ENCODE measurements at regions not wholly inside any gene's neighbourhood (a gene's known extent, or its start where the extent isn't known, plus 50 kb on each side); places are given as distances from the start of the nearest gene placed in this dataset.

GRCh38 chr16:14358697-14359305 is 271.3 kb downstream of the PARN start:
- Histone ChIP-seq H3K27ac (ENCODE audit: control insufficient read depth, insufficient read depth) (no peak overlapping the region), H3K9me3 (replicated peaks; ENCODE audit: control insufficient read depth, insufficient read depth, low read length) (no peaks in the 10 kb centered on the region), H3K4me2 (ENCODE audit: control insufficient read depth, insufficient read depth) (no peak overlapping the region), H2AFZ (ENCODE audit: control insufficient read depth, low read depth, low read length) (no peak overlapping the region), H4K20me1 (ENCODE audit: control insufficient read depth, insufficient read depth) (no peaks in the 10 kb centered on the region), H3K36me3 (ENCODE audit: control insufficient read depth in 2 of 2, insufficient read depth in 2 of 2, low read length in 1 of 2) (no peaks in the 10 kb centered on the region), H3K27me3 (replicated peaks in 1 of 2; ENCODE audit: control insufficient read depth in 2 of 2, insufficient read depth in 2 of 2, low read length in 1 of 2) (no peaks in the 10 kb centered on the region), H3K79me2 (ENCODE audit: control insufficient read depth, insufficient read depth, low read length) (no peaks in the 10 kb centered on the region; the same call in 1 of the 2 replicates), H3K4me1 (ENCODE audit: control insufficient read depth, insufficient read depth, low read length) (peaks cover 36% of the 10 kb centered on the region), H3K9ac (ENCODE audit: control insufficient read depth, insufficient read depth, low read length) (no peak overlapping the region), H3K4me3 (no peak overlapping the region)
- TF ChIP-seq YBX1 (IDR thresholded peaks at IDR 0.05) (no peak), NBN (IDR thresholded peaks at IDR 0.05) (no peak), ZBTB11 (CRISPR knock-in tag; IDR thresholded peaks at IDR 0.05) (no peak), EP300 (IDR thresholded peaks at IDR 0.05; ENCODE audit: borderline replicate concordance in 1 of 2, control insufficient read depth in 1 of 2, low read depth in 2 of 2, low read length in 2 of 2) (no peak), NFYB (IDR thresholded peaks at IDR 0.05; ENCODE audit: insufficient read depth, low read depth, low read length) (no peak), RB1 (IDR thresholded peaks at IDR 0.05; ENCODE audit: borderline replicate concordance) (no peak), HDGF (IDR thresholded peaks at IDR 0.05) (no peak), CEBPZ (IDR thresholded peaks at IDR 0.05; ENCODE audit: low read depth, low read length) (no peak), HCFC1 (IDR thresholded peaks at IDR 0.05; ENCODE audit: low read length) (no peak), POLR2AphosphoS2 (IDR thresholded peaks at IDR 0.05; ENCODE audit: low read depth, low read length) (no peak), TAF1 (IDR thresholded peaks at IDR 0.05; ENCODE audit: borderline replicate concordance, low read depth, low read length) (no peak), CREB1 (IDR thresholded peaks at IDR 0.05; ENCODE audit: low read depth) (no peak), CBX3 (IDR thresholded peaks at IDR 0.05; ENCODE audit: borderline replicate concordance, low read depth) (no peak), LARP7 (IDR thresholded peaks at IDR 0.05) (no peak)
- TF ChIP-seq, protein P1, sequence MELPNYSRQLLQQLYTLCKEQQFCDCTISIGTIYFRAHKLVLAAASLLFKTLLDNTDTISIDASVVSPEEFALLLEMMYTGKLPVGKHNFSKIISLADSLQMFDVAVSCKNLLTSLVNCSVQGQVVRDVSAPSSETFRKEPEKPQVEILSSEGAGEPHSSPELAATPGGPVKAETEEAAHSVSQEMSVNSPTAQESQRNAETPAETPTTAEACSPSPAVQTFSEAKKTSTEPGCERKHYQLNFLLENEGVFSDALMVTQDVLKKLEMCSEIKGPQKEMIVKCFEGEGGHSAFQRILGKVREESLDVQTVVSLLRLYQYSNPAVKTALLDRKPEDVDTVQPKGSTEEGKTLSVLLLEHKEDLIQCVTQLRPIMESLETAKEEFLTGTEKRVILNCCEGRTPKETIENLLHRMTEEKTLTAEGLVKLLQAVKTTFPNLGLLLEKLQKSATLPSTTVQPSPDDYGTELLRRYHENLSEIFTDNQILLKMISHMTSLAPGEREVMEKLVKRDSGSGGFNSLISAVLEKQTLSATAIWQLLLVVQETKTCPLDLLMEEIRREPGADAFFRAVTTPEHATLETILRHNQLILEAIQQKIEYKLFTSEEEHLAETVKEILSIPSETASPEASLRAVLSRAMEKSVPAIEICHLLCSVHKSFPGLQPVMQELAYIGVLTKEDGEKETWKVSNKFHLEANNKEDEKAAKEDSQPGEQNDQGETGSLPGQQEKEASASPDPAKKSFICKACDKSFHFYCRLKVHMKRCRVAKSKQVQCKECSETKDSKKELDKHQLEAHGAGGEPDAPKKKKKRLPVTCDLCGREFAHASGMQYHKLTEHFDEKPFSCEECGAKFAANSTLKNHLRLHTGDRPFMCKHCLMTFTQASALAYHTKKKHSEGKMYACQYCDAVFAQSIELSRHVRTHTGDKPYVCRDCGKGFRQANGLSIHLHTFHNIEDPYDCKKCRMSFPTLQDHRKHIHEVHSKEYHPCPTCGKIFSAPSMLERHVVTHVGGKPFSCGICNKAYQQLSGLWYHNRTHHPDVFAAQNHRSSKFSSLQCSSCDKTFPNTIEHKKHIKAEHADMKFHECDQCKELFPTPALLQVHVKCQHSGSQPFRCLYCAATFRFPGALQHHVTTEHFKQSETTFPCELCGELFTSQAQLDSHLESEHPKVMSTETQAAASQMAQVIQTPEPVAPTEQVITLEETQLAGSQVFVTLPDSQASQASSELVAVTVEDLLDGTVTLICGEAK (IDR thresholded peaks at IDR 0.05; ENCODE audit: borderline replicate concordance), result no peak
- CTCF ChIA-PET, result no interaction called here
- in situ Hi-C loops (cut with MboI) (loop anchor here (5.0 kb wide), 1 partner anchor 34 kb away; no protein-coding TSS in a partner anchor), intact Hi-C loops (cut with micrococcal nuclease; ENCODE audit: unreplicated experiment) (no loop called here)
- ATAC-seq, result no peak
- no peak for DNase-seq (ENCODE audit: low read depth, low spot score)
- no peak for FAIRE-seq
- RAD21 ChIA-PET (ENCODE audit: unreplicated experiment), result no interaction called here
- POLR2A ChIA-PET, result no interaction called here
- BruUV-seq (replicated peaks), result no TSS peak
- WGBS (ENCODE audit: insufficient coverage, insufficient replicate concordance, low lambda C conversion rate, missing lambda C conversion rate), result 79% methylated on average over 4 of the region's 4 CpGs
- SMC1A ChIA-PET (ENCODE audit: uncharacterized antibody, unreplicated experiment), result no interaction called here
